Right forelimb (tissue), 1 donor: ENCODE measurements at regions not wholly inside any gene's neighbourhood (a gene's known extent, or its start where the extent isn't known, plus 50 kb on each side); places are given as distances from the start of the nearest gene placed in this dataset.

Experiments
- DNase-seq: peaks from one replicate; pipeline ENCODE4 v3.0.0-alpha.2; 2018

DNA sequence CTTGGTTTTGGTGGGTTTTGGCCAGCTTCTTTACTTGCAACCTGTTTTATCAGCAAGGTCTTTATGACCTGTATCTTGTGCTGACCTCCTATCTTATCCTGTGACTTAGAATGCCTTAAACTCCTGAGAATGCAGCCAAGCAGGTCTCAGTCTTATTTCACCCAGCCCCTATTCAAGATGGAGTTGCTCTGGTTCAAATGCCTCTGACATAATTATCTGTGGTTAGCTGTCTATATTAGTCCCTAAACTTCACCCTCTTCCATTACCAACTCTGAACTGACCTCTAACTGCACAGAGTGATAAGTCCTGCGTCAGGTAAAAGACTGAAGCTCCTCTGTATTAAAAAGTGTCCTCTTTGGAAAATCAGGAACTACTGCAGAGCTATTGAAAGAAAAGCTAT lies 61.9 kb upstream of the CD96 start:
- no peak for DNase-seq

DNA sequence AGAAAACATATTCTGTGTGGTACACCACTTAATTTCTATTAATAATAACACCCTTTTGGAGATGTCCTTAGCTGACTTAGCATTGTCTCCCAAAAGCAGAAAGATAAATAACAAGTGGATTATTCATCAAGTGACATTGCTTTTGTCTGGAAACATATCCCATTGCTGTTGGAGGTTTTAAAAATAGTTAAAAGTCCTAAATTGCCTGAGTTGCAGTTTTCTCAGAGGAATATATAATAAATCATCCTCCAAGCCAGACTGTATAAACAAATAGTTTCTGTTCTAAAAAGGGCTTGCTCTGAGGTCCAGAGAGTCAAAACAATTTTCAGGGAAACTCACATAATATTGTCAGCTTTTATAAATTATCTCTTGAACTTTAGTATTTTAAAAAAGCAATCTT lies 60.4 kb upstream of the CD96 start:
- DNase-seq, result no peak

DNA sequence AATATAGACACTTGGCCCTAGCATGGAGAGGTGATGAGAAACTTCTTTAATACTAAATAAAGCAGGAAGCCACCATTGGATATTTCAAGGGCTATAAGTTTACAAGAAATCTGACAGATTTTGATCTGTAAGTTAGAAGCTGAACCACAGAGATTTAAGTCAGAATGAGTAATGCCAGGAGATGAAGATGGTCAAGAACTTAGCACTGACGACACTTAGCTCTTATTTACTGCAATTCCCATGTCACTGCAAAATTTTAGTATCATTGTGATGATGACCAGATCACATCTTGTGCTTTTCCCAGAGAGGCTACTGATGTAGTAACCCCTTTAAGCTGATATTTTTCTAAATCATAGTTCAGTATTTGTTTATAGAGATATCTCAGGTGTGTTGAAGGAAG lies 59.4 kb upstream of the CD96 start:
- DNase-seq, result no peak

DNA sequence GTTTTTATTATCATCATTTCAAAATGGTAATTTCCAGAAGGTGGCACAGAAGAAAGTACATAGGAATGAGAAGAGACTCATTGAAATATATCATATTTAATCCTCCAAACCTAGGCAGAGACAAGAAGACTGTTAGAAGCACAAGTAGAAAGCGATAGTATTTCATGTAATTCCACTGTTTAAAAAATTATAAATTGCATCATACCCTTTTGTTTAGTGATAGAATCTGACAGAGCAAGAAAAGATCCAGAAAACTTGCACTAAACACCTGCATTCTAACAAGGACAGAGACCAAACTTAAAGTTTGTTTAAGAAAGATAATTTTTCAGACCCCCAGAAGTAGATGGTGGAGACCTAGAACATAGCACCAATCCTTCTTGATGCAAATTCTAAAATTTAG lies 56.9 kb upstream of the CD96 start:
- DNase-seq, result no peak
